ENCODE measurements at regions not wholly inside any gene's neighbourhood (a gene's known extent, or its start where the extent isn't known, plus 50 kb on each side); places are given as distances from the start of the nearest gene placed in this dataset.

DNA sequence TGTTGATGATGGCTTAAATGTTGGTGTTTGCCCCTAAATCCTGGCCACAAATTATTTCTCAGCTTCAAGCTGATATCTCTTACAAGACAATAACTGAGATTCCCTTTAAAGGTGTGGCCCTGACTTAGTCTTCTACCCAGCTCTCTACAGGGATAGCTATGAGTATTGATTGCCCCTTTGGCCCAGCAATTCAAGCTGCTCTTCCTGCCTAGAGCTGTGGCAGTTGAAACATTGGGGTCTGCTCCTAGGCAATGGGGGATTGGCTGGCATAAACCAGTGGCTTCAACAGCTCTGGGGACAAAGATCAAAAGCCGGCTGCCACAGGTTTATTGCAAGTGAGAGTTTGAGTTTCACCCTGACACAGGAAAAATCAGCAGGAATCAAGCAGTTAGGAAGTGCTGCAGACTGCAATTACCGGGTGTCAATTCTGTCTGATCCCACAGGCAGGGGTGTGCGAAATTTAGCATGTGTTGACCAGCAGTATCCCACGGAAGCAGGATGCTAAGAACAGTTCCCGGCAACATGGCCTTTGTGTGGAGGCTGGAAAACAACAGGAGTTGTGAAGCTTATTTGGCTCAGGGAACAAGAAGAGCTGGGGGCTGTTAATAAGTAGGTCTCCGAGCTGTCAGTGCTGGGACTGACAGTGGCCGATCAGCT lies 66.2 kb upstream of the IYD start:
- Histone ChIP-seq H3K9ac (ENCODE audit: control insufficient read depth, extremely low read depth, insufficient read depth, low read length) (peak overlapping the region; percentile 38), H3K36me3 (ENCODE audit: control insufficient read depth in 2 of 2, extremely low read depth in 1 of 2, insufficient read depth in 2 of 2, low read length in 2 of 2) (no peaks in the 10 kb centered on the region), H3K4me3 (ENCODE audit: control insufficient read depth in 2 of 3, extremely low read depth in 1 of 3, insufficient read depth in 2 of 3, low read depth in 1 of 3, low read length in 3 of 3) (no peak overlapping the region), H3K27me3 (ENCODE audit: control insufficient read depth, extremely low read depth, insufficient read depth, low read length) (no peaks in the 10 kb centered on the region), H3K4me1 (ENCODE audit: control insufficient read depth, extremely low read depth, insufficient read depth, low read length) (peaks cover 17% of the 10 kb centered on the region), H3K9me3 (ENCODE audit: control insufficient read depth, low read depth, low read length) (peaks cover 2% of the 10 kb centered on the region), H3K9me1 (ENCODE audit: control insufficient read depth, extremely low read depth, insufficient read depth, low read length) (no peaks in the 10 kb centered on the region), H3K79me2 (ENCODE audit: control insufficient read depth, insufficient read depth, low read length) (no peaks in the 10 kb centered on the region), H4K20me1 (ENCODE audit: control insufficient read depth, extremely low read depth, insufficient read depth, low read length) (no peaks in the 10 kb centered on the region), H3K27ac (ENCODE audit: control insufficient read depth, insufficient read depth, low read length) (peak overlapping the region; percentile 47), H2AFZ (ENCODE audit: control insufficient read depth, low read length) (no peak overlapping the region), H3K4me2 (ENCODE audit: control insufficient read depth, extremely low read depth, insufficient read depth, low read depth, low read length) (no peak overlapping the region)
- TF ChIP-seq CTCF (optimal IDR thresholded peaks at IDR 0.05 in 1 of 3, IDR thresholded peaks at IDR 0.05 in 1 of 3, conservative IDR thresholded peaks at IDR 0.05 in 1 of 3; ENCODE audit: extremely low read depth in 1 of 3, insufficient read depth in 2 of 3, low read length in 3 of 3) (no peak), EZH2 (IDR thresholded peaks at IDR 0.05; ENCODE audit: low read length) (no peak)
- FAIRE-seq (no peak), DNase-seq (ENCODE audit: low read depth, low spot score) (no peak)
- dilution Hi-C loops (cut with MboI; ENCODE audit: extremely low pct_ligation_motif_present, low sequenced_read_pairs) = no loop called here

DNA sequence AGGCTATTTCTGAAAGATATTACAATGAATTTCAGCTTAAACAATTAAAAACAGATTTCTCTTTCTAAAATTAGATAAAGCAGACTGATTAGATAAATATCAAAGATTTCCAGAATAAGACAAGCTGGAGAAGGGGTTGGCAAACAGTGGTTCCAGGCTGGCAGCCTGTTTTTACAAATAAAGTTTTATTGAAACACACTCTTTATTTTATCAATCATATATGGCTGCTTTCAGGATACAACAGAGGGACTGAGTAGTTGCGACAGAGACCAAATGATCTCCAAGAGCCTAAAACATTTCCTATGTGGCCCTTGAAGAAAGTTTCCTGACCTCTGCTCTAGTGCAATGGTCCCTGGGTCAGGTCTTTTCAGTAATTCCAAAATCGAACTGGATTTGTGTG lies 65.6 kb upstream of the IYD start:
- TF ChIP-seq CTCF (optimal IDR thresholded peaks at IDR 0.05 in 1 of 3, IDR thresholded peaks at IDR 0.05 in 1 of 3, conservative IDR thresholded peaks at IDR 0.05 in 1 of 3; ENCODE audit: extremely low read depth in 1 of 3, insufficient read depth in 2 of 3, low read length in 3 of 3) (no peak), EZH2 (IDR thresholded peaks at IDR 0.05; ENCODE audit: low read length) (no peak)
- H3K36me3 ChIP-seq (ENCODE audit: control insufficient read depth in 2 of 2, extremely low read depth in 1 of 2, insufficient read depth in 2 of 2, low read length in 2 of 2) = no peaks in the 10 kb centered on the region
- H2AFZ ChIP-seq (ENCODE audit: control insufficient read depth, low read length) = no peak overlapping the region
- peaks cover 14% of the 10 kb centered on the region for H3K4me1 ChIP-seq (ENCODE audit: control insufficient read depth, extremely low read depth, insufficient read depth, low read length)
- no peaks in the 10 kb centered on the region for H3K9me3 ChIP-seq (ENCODE audit: control insufficient read depth, low read depth, low read length)
- H3K27me3 ChIP-seq (ENCODE audit: control insufficient read depth, extremely low read depth, insufficient read depth, low read length) = no peaks in the 10 kb centered on the region
- no peak overlapping the region for H3K9ac ChIP-seq (ENCODE audit: control insufficient read depth, extremely low read depth, insufficient read depth, low read length)
- no peak for FAIRE-seq
- no peak overlapping the region for H3K27ac ChIP-seq (ENCODE audit: control insufficient read depth, insufficient read depth, low read length)
- no peaks in the 10 kb centered on the region for H3K79me2 ChIP-seq (ENCODE audit: control insufficient read depth, insufficient read depth, low read length)
- no peak for DNase-seq (ENCODE audit: low read depth, low spot score)
- no peaks in the 10 kb centered on the region for H4K20me1 ChIP-seq (ENCODE audit: control insufficient read depth, extremely low read depth, insufficient read depth, low read length)
- no peaks in the 10 kb centered on the region for H3K9me1 ChIP-seq (ENCODE audit: control insufficient read depth, extremely low read depth, insufficient read depth, low read length)
- no peak overlapping the region for H3K4me3 ChIP-seq (ENCODE audit: control insufficient read depth in 2 of 3, extremely low read depth in 1 of 3, insufficient read depth in 2 of 3, low read depth in 1 of 3, low read length in 3 of 3)
- dilution Hi-C loops (cut with MboI; ENCODE audit: extremely low pct_ligation_motif_present, low sequenced_read_pairs) = no loop called here
- H3K4me2 ChIP-seq (ENCODE audit: control insufficient read depth, extremely low read depth, insufficient read depth, low read depth, low read length) = no peak overlapping the region
